ENCODE measurements at regions not wholly inside any gene's neighbourhood (a gene's known extent, or its start where the extent isn't known, plus 50 kb on each side); places are given as distances from the start of the nearest gene placed in this dataset.

GRCh38 chr6:15994814-15995459 lies 133.9 kb upstream of the MYLIP start:
- DNase-seq (ENCODE audit: low read depth): no peak

- no peak for DNase-seq (ENCODE audit: low read depth)
Observed at GRCh38 chr6:15993716-15994228, 135.1 kb upstream of the MYLIP start.

- no peak for DNase-seq (ENCODE audit: low read depth)
Observed at GRCh38 chr6:15990179-15990578, 138.7 kb upstream of the MYLIP start.

DNA sequence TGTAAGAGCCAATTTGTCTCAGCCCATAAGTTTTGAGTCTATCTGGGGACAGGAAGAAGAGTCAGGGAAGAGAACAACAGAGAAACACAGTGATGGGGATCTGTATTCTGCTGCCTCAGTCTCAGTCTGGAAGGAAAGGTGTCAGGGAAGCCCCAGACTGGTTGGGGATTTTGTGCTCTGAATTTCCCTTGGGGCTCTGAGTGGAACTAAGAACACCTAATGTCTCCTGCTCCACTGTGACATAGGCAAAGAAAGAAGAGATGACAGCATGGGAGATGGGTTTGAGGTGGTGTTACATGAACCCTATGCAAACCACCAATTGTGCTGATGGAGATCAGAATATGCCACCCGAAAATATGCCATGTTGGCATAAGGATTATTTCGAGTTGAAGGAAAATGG lies 139.5 kb upstream of the MYLIP start:
- no peak for DNase-seq (ENCODE audit: low read depth)

- no peak for DNase-seq (ENCODE audit: low read depth)
Observed at GRCh38 chr6:15987569-15987968, 141.3 kb upstream of the MYLIP start.

DNA sequence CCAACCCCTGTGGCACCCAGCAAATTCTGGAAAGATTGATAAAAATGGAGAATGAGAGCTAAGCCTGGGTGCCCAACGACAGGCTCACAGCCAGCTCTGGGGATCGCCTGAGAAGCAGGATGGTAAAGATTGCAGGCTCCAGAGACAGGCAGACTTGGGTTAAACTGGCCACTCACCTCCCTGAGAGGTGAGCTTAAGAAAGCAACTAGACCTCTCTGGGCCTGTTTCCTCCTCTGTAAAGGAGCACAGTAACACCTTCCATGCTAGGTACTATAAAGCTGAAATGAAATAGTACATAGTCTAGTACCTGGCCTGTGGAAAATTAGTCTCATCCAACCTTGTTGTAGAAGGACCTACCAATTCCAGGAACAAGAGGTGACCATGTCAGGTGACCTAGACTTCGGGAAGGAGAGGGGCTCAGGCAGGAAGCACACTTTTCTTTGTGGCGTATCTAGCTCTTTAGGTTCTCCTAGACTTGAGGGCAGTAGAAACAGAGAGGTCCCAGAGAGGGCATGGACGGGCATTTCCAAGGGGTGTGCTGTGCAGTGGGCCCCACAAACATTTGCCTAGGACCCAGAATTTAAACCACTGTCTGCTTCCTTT lies 142.8 kb upstream of the MYLIP start:
- DNase-seq (ENCODE audit: low read depth): no peak

- DNase-seq (ENCODE audit: low read depth): no peak
Observed at GRCh38 chr6:15985379-15985959, 143.4 kb upstream of the MYLIP start.

DNA sequence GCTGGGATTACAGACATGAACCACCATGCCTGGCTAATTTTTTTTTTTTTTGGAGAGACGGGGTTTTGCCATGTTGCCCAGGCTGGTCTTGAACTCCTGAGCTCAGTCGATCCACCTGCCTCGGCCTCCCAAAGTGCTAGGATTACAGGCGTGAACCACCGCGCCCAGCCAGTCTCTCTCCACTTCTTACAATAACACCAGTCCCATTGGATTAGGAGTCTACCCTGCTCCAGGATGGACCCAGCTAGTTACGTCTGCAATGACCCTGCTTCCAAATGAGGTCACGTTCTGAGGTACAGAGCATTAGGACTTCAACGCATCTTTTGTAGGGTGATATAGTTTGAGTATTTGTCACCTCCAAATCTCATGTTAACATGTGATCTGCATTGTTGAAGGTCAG lies 146.9 kb upstream of the MYLIP start:
- no peak for DNase-seq (ENCODE audit: low read depth)

DNA sequence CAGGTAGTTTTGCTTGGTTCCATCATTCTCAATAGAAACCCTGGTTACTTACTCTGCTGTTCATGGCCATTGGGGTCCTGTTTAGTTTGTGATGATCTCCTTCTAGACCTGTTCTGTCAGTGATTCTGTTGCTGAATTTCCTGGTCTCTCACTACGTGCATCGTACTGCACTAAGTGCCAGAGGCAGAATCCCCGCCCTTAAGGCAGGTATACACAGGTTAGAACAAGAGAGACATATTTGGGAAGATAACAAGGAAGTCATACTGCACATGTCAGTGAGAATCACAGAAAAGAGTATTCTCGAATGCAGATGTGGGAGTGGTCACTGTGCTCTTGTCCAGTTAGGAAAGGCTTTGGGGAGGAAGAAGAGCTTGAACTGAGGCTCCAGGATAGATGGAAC lies 148.1 kb upstream of the MYLIP start:
- no peak for DNase-seq (ENCODE audit: low read depth)

DNA sequence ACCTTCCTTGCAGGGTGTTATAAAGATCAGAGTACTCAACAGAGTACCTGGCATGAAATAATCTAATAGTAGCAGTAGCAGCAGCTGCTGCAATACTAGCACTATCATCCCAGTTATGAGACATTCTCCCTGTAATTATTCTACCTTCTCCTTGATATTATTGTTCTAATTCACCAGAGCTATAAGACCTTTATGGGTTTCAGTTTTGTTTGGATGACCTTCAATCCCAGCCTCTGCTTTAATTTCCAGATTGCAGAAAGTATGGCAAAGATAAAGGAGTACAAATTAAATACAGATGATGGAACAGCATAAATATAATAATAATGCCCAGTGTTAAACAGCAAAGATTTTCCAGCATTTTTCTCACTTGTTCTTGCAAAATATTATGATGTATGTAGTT lies 150.5 kb upstream of the MYLIP start:
- no peak for DNase-seq (ENCODE audit: low read depth)

DNA sequence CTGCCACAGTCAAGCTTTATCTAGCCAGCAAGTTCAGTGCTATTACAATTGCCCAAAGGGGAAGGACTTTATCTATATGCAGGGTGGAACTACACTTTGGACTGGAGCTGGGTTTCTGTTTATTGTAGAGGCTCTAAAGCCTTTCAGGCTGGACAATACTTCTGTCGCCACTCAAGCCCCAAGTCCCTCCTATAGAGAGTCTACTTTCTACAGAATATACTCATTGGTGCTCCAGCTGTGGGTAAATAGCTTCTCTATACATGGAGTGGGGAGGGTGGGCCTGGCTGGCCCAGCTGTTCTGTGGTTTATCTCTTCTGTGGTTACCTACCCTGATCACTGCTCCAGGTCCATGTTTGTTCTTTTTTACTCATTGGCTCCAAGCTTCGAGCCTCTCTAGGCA lies 151.8 kb upstream of the MYLIP start:
- no peak for DNase-seq (ENCODE audit: low read depth)

DNA sequence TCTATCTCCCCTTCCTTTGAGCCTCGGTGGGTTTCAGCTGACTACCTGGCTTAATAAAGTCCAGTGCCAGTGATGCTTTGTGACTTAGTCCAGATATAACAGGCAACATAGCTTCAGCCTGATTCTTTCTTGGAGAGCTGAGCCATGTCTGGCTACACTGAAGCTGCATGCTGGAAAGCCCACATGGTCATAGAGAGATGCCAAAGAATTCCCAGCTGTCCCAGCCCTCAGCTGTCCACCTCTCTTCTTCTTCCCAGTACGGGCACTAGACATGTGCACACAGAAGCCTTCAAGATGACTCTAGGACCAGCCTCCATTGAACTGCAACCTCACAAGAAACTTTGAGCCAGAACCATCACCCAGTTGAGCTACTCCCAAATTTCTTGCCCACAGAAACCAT lies 154.1 kb upstream of the MYLIP start:
- no peak for DNase-seq (ENCODE audit: low read depth)

GRCh38 chr6:15970517-15970916 lies 158.4 kb upstream of the MYLIP start:
- no peak for DNase-seq (ENCODE audit: low read depth)

DNA sequence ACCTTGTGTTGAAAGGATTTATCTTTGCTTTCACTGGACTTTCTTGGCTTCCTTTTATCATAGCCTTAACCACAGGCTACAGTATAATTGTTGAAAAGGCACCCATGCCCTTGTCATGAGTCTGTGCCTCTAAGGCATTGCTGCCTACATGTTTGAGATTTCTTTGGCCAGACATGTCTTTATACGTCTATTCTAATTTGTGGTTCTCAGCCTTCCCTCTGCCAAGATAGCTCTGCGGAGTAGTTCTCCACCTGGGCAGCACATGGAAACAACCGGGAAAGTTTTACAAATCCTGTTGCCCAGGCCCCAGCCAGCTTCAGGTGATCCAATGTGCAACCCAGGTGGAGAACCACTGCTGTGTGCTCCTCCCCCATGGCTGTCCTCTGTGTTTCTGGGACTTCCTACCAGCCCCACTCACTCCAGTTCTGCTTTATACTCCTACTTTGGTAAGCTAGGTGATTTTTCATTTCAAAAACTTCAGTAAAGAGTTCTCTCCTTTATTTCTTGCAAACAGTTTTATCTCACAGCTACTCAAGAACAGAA lies 159.6 kb upstream of the MYLIP start:
- no peak for DNase-seq (ENCODE audit: low read depth)

DNA sequence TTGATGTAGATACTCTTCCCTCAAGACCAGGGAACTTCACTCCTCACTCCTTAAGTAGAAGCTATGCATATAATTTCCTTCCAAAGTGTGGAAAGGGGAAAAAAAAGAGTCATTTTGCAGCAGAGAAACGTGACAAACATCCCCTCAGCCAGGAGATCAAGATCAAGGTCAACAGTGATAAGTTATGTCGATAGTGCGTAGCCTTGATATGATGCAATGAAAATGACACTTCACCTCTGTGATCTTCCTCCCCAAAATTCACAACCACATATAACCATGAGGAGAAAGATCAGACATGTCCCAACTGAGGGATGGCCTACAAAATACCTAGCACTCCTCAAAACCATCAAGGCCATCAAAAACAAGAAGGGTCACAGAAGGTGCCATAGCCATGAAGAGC lies 160.4 kb upstream of the MYLIP start:
- no peak for DNase-seq (ENCODE audit: low read depth)

DNA sequence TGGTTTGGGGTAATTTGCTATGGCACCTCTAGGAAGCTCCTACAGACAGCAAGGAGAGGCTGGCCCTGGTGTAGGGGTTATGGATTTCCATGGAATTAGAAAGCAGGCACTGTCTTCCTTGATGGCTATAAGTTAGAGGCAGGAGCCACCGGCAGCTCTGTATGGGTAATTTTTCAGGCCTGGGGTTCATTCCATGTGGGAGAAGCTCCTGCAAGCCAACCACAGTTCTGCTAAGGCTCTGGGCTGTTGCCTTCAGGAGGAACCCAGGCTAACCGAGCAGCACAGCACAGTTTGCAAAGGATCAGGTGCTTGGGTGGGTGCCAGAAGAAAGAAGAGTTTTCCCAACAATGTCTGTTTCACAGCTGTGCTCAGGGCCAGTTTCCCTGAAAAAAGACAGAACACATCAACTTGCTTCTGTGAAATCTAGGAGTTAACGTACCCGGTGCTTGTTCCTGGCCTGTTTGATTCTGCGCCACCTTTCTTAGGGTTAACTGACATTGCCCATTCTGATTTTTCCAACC lies 162.8 kb upstream of the MYLIP start:
- no peak for DNase-seq (ENCODE audit: low read depth)

DNA sequence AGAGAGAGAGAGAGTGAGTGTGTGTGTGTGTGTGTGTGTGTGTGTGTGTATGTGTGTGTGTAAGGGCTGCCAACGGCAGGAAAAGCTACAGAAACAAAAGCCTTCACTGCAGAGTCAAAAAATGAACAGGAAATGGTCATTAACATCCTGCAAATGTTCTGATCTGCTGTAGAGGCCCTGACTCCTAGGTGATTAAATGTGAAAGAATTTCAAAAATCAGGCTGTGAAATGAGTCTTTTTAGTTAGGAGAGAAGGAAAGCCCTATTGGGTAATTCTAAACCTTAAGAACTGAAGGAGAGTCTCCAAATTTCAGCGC lies 166.5 kb upstream of the MYLIP start:
- peak; percentile 68 for DNase-seq (ENCODE audit: low read depth)

DNA sequence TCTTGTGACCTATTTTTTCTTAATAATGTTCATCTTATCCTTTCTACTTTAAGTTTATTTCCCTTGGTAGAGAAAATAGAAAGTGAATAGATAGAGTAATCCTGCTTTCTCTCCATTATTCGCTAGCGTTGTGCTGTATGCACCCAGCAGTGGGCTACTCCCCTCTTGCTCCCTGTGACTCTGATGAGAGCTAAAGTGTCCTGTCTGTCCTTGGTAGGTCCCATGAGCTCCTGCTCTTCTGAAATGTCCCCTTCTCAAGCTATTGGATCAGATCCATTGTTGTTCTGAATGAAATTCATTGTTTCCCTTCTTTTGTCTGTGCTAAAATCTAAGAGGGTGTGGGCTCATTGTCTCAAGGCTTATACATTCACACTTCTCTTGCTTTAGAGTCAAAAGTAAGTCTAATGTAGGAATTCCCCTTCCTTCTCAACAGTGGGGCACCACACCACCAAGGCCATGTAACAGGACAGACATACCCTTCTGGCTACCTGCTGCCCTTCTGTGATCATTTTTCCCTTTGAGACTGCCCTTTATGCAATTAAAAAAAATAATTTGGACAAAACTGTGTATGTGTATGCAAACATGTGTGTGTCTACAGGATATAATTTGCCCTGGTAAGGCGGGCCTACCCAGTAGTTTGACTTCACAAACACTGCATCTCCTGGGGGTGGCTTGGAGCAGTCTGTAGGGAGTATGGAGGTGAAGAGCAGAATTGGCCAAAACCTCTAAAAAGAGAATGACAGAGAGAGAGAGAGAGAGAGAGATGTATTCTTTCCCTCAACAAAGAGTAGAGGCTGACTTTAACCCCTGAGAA lies 167.0 kb upstream of the MYLIP start:
- DNase-seq (ENCODE audit: low read depth): peak; percentile 20

GRCh38 chr6:15960740-15961634 lies 167.9 kb upstream of the MYLIP start:
- no peak for DNase-seq (ENCODE audit: low read depth)

- DNase-seq (ENCODE audit: low read depth): no peak
Observed at GRCh38 chr6:15957655-15958169, 171.2 kb upstream of the MYLIP start.
